BE2C (cell line): ENCODE measurements at regions not wholly inside any gene's neighbourhood (a gene's known extent, or its start where the extent isn't known, plus 50 kb on each side); places are given as distances from the start of the nearest gene placed in this dataset.

Experiments used
- DNase-seq: peaks from one replicate; pipeline ENCODE4 v3.0.0-alpha.2; 2020
- H3K27me3 ChIP-seq: fragments of 250-450 bp; sonication (Bioruptor Pico); 2 replicates; pipeline ENCODE4 v1.5.1; 2020; ENCODE audit warnings: mild to moderate bottlenecking
- H3K36me3 ChIP-seq: fragments of 250-450 bp; sonication (Bioruptor Pico); 2 replicates; pipeline ENCODE4 v1.5.1; 2020; ENCODE audit warnings: mild to moderate bottlenecking
- H3K4me1 ChIP-seq: fragments of 250-450 bp; sonication (Bioruptor Pico); 2 replicates; pipeline ENCODE4 v1.5.1; 2020
- H3K4me3 ChIP-seq: 2 replicates; pipeline ENCODE4 v1.5.1; 2011; ENCODE audit warnings: low read depth, low read length
- H3K9me3 ChIP-seq: fragments of 250-450 bp; sonication (Bioruptor Pico); 2 replicates; pipeline ENCODE4 v1.5.1; 2020
- TF ChIP-seq, protein P1 (sequence below): IDR thresholded peaks from 2 replicates; pipeline ENCODE4 v1.5.1; 2012; ENCODE audit warnings: mild to moderate bottlenecking, low read depth, low read length

DNA sequence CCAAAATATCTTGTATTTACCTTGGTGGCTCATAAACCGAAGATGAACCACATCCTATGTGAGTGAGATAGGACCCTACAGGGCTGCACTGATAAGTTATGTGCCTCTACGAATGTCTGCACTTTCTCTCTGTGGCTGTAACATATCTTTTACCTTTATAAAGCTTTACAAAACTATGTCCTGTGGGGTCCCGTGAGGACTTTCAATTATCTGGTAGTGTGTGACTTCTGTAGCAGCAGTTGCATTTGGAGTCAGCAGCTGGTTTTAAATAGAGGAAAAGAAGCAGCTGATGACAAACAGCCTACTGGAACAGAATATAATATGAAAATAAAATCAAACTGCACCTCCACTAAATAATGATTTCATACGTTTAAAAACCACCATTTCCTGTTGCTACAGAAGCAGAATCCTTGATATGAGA is 222.4 kb upstream of the GNAI1 start:
- H3K9me3 ChIP-seq, result no peaks in the 10 kb centered on the region
- H3K36me3 ChIP-seq, result no peaks in the 10 kb centered on the region
- no peaks in the 10 kb centered on the region for H3K27me3 ChIP-seq
- H3K4me1 ChIP-seq, result no peaks in the 10 kb centered on the region
- TF ChIP-seq, protein P1, sequence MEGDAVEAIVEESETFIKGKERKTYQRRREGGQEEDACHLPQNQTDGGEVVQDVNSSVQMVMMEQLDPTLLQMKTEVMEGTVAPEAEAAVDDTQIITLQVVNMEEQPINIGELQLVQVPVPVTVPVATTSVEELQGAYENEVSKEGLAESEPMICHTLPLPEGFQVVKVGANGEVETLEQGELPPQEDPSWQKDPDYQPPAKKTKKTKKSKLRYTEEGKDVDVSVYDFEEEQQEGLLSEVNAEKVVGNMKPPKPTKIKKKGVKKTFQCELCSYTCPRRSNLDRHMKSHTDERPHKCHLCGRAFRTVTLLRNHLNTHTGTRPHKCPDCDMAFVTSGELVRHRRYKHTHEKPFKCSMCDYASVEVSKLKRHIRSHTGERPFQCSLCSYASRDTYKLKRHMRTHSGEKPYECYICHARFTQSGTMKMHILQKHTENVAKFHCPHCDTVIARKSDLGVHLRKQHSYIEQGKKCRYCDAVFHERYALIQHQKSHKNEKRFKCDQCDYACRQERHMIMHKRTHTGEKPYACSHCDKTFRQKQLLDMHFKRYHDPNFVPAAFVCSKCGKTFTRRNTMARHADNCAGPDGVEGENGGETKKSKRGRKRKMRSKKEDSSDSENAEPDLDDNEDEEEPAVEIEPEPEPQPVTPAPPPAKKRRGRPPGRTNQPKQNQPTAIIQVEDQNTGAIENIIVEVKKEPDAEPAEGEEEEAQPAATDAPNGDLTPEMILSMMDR, result no peak
- no peak for DNase-seq
- H3K4me3 ChIP-seq, result no peak overlapping the region

GRCh38 chr7:79911420-79911819 is 223.2 kb upstream of the GNAI1 start:
- no peak overlapping the region for H3K4me3 ChIP-seq
- H3K27me3 ChIP-seq, result no peaks in the 10 kb centered on the region
- DNase-seq, result no peak
- TF ChIP-seq, protein P1, result no peak
- H3K9me3 ChIP-seq, result no peaks in the 10 kb centered on the region
- H3K4me1 ChIP-seq, result no peaks in the 10 kb centered on the region
- H3K36me3 ChIP-seq, result no peaks in the 10 kb centered on the region

GRCh38 chr7:79909176-79909575 is 225.5 kb upstream of the GNAI1 start:
- TF ChIP-seq, protein P1, result no peak
- no peak overlapping the region for H3K4me3 ChIP-seq
- no peak for DNase-seq
- H3K36me3 ChIP-seq, result no peaks in the 10 kb centered on the region
- H3K27me3 ChIP-seq, result no peaks in the 10 kb centered on the region
- H3K4me1 ChIP-seq, result no peaks in the 10 kb centered on the region
- H3K9me3 ChIP-seq, result no peaks in the 10 kb centered on the region

- DNase-seq, result no peak
- Histone ChIP-seq H3K36me3 (no peaks in the 10 kb centered on the region), H3K9me3 (no peaks in the 10 kb centered on the region), H3K27me3 (no peaks in the 10 kb centered on the region), H3K4me1 (no peaks in the 10 kb centered on the region), H3K4me3 (no peak overlapping the region)
- TF ChIP-seq, protein P1, result no peak
Observed at GRCh38 chr7:79897166-79897565, 237.5 kb upstream of the GNAI1 start.

DNA sequence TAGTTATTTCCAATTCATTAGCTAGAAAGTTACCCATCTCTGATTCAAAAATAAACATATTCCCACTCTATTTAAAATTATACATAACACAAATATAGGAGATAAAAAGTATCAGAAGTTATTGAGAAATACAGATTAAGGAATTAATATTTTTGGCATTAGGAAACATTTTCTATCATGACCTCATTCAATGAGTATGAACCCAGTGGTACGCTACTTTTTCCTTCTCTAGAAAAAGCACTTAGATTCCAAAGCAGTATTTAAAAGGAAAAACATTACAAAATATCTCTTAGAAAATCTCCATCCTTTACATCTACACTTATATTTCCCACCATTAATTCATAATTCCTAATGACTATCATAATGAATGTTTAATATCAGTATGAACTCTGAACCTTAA is 240.6 kb upstream of the GNAI1 start:
- H3K9me3 ChIP-seq, result no peaks in the 10 kb centered on the region
- TF ChIP-seq, protein P1, result no peak
- no peaks in the 10 kb centered on the region for H3K27me3 ChIP-seq
- no peak for DNase-seq
- H3K36me3 ChIP-seq, result no peaks in the 10 kb centered on the region
- no peak overlapping the region for H3K4me3 ChIP-seq
- H3K4me1 ChIP-seq, result no peaks in the 10 kb centered on the region

- H3K27me3 ChIP-seq, result no peaks in the 10 kb centered on the region
- DNase-seq, result no peak
- H3K4me3 ChIP-seq, result no peak overlapping the region
- peaks cover 7% of the 10 kb centered on the region for H3K4me1 ChIP-seq
- no peaks in the 10 kb centered on the region for H3K9me3 ChIP-seq
- H3K36me3 ChIP-seq, result no peaks in the 10 kb centered on the region
- TF ChIP-seq, protein P1, result no peak
Observed at GRCh38 chr7:79882922-79883321, 251.7 kb upstream of the GNAI1 start.
